ENCODE measurements at regions not wholly inside any gene's neighbourhood (a gene's known extent, or its start where the extent isn't known, plus 50 kb on each side); places are given as distances from the start of the nearest gene placed in this dataset.
"Not testable (repeated sequence)": the region's sequence is repeated elsewhere in the genome, so short reads cannot be mapped to it uniquely, and the experiment has no call there.

DNA sequence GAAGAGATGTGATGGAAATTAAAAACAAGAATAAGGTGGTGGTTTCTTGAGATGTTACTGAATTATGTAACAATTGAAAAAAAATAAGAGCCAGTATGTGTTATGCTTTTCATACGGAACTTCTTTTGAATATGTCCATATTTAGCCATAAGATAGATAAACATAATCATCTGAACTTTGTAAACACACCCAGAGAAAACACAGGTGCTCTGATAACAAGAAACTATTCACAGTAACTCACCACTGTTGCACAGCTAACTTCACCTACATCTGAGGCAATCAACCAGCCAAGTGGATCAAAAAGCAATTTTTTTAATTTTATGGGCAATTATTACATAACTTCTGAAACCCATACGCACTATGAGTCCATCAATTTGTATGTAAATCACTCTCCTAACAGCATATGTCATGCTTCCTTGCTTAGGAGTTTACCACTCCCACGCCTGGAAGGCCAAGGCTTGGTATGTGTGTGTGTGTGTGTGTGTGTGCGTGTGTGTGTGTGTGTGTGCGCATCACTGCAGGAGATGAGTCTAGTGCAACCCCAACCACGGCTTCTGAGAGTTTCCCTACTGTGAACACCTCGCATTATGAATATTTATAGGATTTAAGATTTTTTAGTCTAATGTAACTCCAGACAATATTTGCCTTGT, 443.4 kb downstream of the BCAT1 start:
- Histone ChIP-seq H2AFZ (ENCODE audit: low read length) (no peak overlapping the region), H3K4me3 (ENCODE audit: low read depth, low read length, poor library complexity, severe bottlenecking) (no peak overlapping the region), H3K9me2 (ENCODE audit: low read depth, low read length) (no peaks in the 10 kb centered on the region), H3K27ac (ENCODE audit: low read depth, low read length, poor library complexity, severe bottlenecking) (no peak overlapping the region), H3F3A (ENCODE audit: insufficient read depth, low read length) (no peaks in the 10 kb centered on the region), H3K36me3 (ENCODE audit: insufficient read depth, low read length) (no peaks in the 10 kb centered on the region), H3K4me2 (ENCODE audit: low read length) (no peak overlapping the region), H4K20me1 (ENCODE audit: insufficient read depth, low read length) (no peaks in the 10 kb centered on the region), H3K27me3 (ENCODE audit: insufficient read depth, low read length) (no peaks in the 10 kb centered on the region), H3K4me1 (ENCODE audit: insufficient read depth, low read length, severe bottlenecking) (no peaks in the 10 kb centered on the region), H3K9me3 (ENCODE audit: low read length) (no peaks in the 10 kb centered on the region), H3K9ac (ENCODE audit: low read length) (no peak overlapping the region), H3K79me2 (ENCODE audit: insufficient read depth, low read length) (no peaks in the 10 kb centered on the region)
- TF ChIP-seq, protein P1, sequence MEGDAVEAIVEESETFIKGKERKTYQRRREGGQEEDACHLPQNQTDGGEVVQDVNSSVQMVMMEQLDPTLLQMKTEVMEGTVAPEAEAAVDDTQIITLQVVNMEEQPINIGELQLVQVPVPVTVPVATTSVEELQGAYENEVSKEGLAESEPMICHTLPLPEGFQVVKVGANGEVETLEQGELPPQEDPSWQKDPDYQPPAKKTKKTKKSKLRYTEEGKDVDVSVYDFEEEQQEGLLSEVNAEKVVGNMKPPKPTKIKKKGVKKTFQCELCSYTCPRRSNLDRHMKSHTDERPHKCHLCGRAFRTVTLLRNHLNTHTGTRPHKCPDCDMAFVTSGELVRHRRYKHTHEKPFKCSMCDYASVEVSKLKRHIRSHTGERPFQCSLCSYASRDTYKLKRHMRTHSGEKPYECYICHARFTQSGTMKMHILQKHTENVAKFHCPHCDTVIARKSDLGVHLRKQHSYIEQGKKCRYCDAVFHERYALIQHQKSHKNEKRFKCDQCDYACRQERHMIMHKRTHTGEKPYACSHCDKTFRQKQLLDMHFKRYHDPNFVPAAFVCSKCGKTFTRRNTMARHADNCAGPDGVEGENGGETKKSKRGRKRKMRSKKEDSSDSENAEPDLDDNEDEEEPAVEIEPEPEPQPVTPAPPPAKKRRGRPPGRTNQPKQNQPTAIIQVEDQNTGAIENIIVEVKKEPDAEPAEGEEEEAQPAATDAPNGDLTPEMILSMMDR (IDR thresholded peaks at IDR 0.05; ENCODE audit: low read length), result no peak
- TF ChIP-seq EZH2 (IDR thresholded peaks at IDR 0.05; ENCODE audit: borderline replicate concordance, low read length), result no peak

DNA sequence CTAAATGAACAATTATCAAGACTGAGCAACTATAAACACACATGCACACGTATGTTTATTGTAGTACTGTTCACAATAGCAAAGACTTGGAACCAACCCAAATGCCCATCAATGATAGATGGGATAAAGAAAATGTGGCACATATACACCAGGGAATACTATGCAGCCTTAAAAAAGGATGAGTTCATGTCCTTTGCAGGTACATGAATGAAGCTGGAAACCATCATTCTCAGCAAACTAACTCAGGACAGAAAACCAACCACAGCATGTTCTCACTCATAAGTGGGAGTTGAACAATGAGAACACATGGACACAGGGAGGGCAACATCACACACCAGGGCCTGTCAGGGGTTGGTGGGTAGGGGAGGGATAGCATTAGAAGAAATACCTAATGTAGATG, 445.4 kb downstream of the BCAT1 start:
- H3K9ac ChIP-seq (ENCODE audit: low read length); H3K27me3 ChIP-seq (ENCODE audit: insufficient read depth, low read length): not testable (repeated sequence)

DNA sequence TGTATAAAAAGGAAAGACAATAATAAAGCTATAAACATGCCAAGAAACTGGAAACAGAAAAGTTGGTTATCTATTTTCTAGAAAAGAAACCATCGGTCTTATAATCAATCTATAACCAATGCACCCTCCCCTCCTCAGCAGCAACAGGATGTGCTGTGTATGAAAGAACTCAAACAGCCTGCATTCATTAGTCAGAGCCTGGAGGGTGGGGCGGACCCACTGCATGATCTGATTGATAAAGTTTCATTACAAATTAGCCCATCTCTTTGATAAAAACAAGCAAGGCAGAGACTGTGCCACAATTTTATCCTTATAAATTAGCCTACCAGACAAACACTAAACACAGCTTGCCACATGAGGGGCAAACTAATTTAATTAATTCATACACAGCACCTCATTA, 448.1 kb downstream of the BCAT1 start:
- Histone ChIP-seq H3K79me2 (ENCODE audit: insufficient read depth, low read length) (no peaks in the 10 kb centered on the region), H3K27me3 (ENCODE audit: insufficient read depth, low read length) (no peaks in the 10 kb centered on the region), H3F3A (ENCODE audit: insufficient read depth, low read length) (no peaks in the 10 kb centered on the region), H3K4me3 (ENCODE audit: low read depth, low read length, poor library complexity, severe bottlenecking) (no peak overlapping the region), H3K4me1 (ENCODE audit: insufficient read depth, low read length, severe bottlenecking) (no peaks in the 10 kb centered on the region), H3K27ac (ENCODE audit: low read depth, low read length, poor library complexity, severe bottlenecking) (no peak overlapping the region), H3K9ac (ENCODE audit: low read length) (no peak overlapping the region), H3K36me3 (ENCODE audit: insufficient read depth, low read length) (no peaks in the 10 kb centered on the region), H3K4me2 (ENCODE audit: low read length) (no peak overlapping the region), H2AFZ (ENCODE audit: low read length) (no peak overlapping the region), H3K9me2 (ENCODE audit: low read depth, low read length) (no peaks in the 10 kb centered on the region), H4K20me1 (ENCODE audit: insufficient read depth, low read length) (no peaks in the 10 kb centered on the region), H3K9me3 (ENCODE audit: low read length) (no peaks in the 10 kb centered on the region)
- TF ChIP-seq, protein P1 (IDR thresholded peaks at IDR 0.05; ENCODE audit: low read length), result no peak
- TF ChIP-seq EZH2 (IDR thresholded peaks at IDR 0.05; ENCODE audit: borderline replicate concordance, low read length), result no peak

More for the DNA sequence above, 445.4 kb downstream of the BCAT1 start:
- H2AFZ ChIP-seq (ENCODE audit: low read length); H4K20me1 ChIP-seq (ENCODE audit: insufficient read depth, low read length); H3K36me3 ChIP-seq (ENCODE audit: insufficient read depth, low read length); H3K9me3 ChIP-seq (ENCODE audit: low read length); H3F3A ChIP-seq (ENCODE audit: insufficient read depth, low read length); H3K4me1 ChIP-seq (ENCODE audit: insufficient read depth, low read length, severe bottlenecking); H3K27ac ChIP-seq (ENCODE audit: low read depth, low read length, poor library complexity, severe bottlenecking); H3K4me2 ChIP-seq (ENCODE audit: low read length); H3K79me2 ChIP-seq (ENCODE audit: insufficient read depth, low read length); H3K9me2 ChIP-seq (ENCODE audit: low read depth, low read length); H3K4me3 ChIP-seq (ENCODE audit: low read depth, low read length, poor library complexity, severe bottlenecking): not testable (repeated sequence)

DNA sequence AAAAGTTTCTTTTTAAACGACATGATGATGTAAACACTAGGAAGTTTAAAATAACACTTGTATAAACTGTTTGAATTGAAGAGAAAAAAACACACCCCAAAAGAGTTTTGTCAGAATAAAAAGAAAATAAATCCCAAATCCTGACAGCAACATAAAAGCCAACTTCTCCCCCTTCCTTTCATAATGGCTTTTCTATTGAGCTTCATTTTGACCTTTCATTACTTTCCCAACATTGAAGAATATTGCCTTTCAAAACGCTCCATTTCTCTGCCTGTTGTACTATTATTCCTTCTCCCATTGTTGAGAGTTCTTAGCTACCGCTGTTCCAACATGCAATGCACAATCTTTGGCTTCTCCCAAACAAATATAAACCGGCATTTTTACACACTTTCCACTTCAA, 448.5 kb downstream of the BCAT1 start:
- Histone ChIP-seq H2AFZ (ENCODE audit: low read length) (no peak overlapping the region), H3K4me1 (ENCODE audit: insufficient read depth, low read length, severe bottlenecking) (no peaks in the 10 kb centered on the region), H3K9me3 (ENCODE audit: low read length) (no peaks in the 10 kb centered on the region), H3K79me2 (ENCODE audit: insufficient read depth, low read length) (no peaks in the 10 kb centered on the region), H3K4me3 (ENCODE audit: low read depth, low read length, poor library complexity, severe bottlenecking) (no peak overlapping the region), H4K20me1 (ENCODE audit: insufficient read depth, low read length) (no peaks in the 10 kb centered on the region), H3K9ac (ENCODE audit: low read length) (no peak overlapping the region), H3K4me2 (ENCODE audit: low read length) (no peak overlapping the region), H3K27ac (ENCODE audit: low read depth, low read length, poor library complexity, severe bottlenecking) (no peak overlapping the region), H3K27me3 (ENCODE audit: insufficient read depth, low read length) (no peaks in the 10 kb centered on the region), H3F3A (ENCODE audit: insufficient read depth, low read length) (no peaks in the 10 kb centered on the region), H3K9me2 (ENCODE audit: low read depth, low read length) (no peaks in the 10 kb centered on the region), H3K36me3 (ENCODE audit: insufficient read depth, low read length) (no peaks in the 10 kb centered on the region)
- no peak for TF ChIP-seq EZH2 (IDR thresholded peaks at IDR 0.05; ENCODE audit: borderline replicate concordance, low read length)
- TF ChIP-seq, protein P1 (IDR thresholded peaks at IDR 0.05; ENCODE audit: low read length), result no peak
